ENCODE measurements at regions not wholly inside any gene's neighbourhood (a gene's known extent, or its start where the extent isn't known, plus 50 kb on each side); places are given as distances from the start of the nearest gene placed in this dataset.

GRCh38 chr18:47457614-47458013, 206.2 kb upstream of the SKOR2 start:
- no peak for TF ChIP-seq CTCF (IDR thresholded peaks at IDR 0.05; ENCODE audit: insufficient read depth, low read length, poor library complexity, severe bottlenecking)
- no peak for TF ChIP-seq EZH2phosphoT487 (conservative IDR thresholded peaks at IDR 0.05; ENCODE audit: low read length)
